Aorta (tissue), 5 donors: ENCODE measurements at regions not wholly inside any gene's neighbourhood (a gene's known extent, or its start where the extent isn't known, plus 50 kb on each side); places are given as distances from the start of the nearest gene placed in this dataset.
"Not testable (repeated sequence)": the region's sequence is repeated elsewhere in the genome, so short reads cannot be mapped to it uniquely, and the experiment has no call there.

ENCODE experiments used
- ATAC-seq: fragments of 200-7000 bp; cut with Tn5 transposase; one replicate; pipeline ENCODE4 v1.9.1; 2022; ENCODE audit warnings: moderate library complexity; ENCODE audit not compliant: low FRiP score
- DNase-seq, 2 donors: peaks; one replicate each; pipeline ENCODE4 v3.0.0-alpha.2; 2020
- H3K27ac ChIP-seq, 2 donors: one replicate each; pipeline ENCODE4 v1.5.1; 2013; ENCODE audit warnings: low read length in 2 of 2, mild to moderate bottlenecking in 2 of 2, moderate library complexity in 2 of 2, control low read depth in 1 of 2, inconsistent platforms in 1 of 2, low read depth in 1 of 2
- H3K27me3 ChIP-seq, 2 donors: one replicate each; pipeline ENCODE4 v1.6.1; 2013; ENCODE audit warnings: control low read depth in 1 of 2, low read length in 1 of 2, mild to moderate bottlenecking in 1 of 2, moderate library complexity in 1 of 2; ENCODE audit not compliant: insufficient read depth in 2 of 2, control insufficient read depth in 1 of 2
- H3K36me3 ChIP-seq, 2 donors: one replicate each; pipeline ENCODE4 v1.6.1; 2013; ENCODE audit warnings: control low read depth in 1 of 2, low read length in 1 of 2, mild to moderate bottlenecking in 1 of 2; ENCODE audit not compliant: insufficient read depth in 2 of 2, control insufficient read depth in 1 of 2
- H3K4me1 ChIP-seq, 2 donors: one replicate each; pipeline ENCODE4 v1.6.1; 2013; ENCODE audit warnings: low read length in 2 of 2, control low read depth in 1 of 2, mild to moderate bottlenecking in 1 of 2, moderate library complexity in 1 of 2; ENCODE audit not compliant: insufficient read depth in 2 of 2, control insufficient read depth in 1 of 2
- H3K4me3 ChIP-seq, 2 donors: one replicate each; pipeline ENCODE4 v1.5.1; 2013; ENCODE audit warnings: low read length in 2 of 2, control low read depth in 1 of 2, mild to moderate bottlenecking in 1 of 2
- H3K9me3 ChIP-seq: one replicate; pipeline ENCODE4 v1.6.1; 2013; ENCODE audit warnings: mild to moderate bottlenecking, low read length; ENCODE audit not compliant: control insufficient read depth
- WGBS, 2 donors: extraction: QIAGEN DNeasy Blood & Tissue Kit; methylation state at CpG; one replicate each; pipeline ENCODE4 v1.1.7; 2013; 5-methylcytosine and 5-hydroxymethylcytosine counted together
- intact Hi-C, 2 donors: fragments of 100-400 bp; cut with DNase I; formaldehyde crosslinking; loops; one replicate each; pipeline versions ENCODE4 v1.14.2 to v1.15.0; 2022
- donor health status: healthy with polysubstance abuse.
- donor health status: Bipolar disorder and iron deficiency.
- donor health status: DM: no; HTN: no; CAD: no.
- donor health status: DM: no; HTN: no; CAD: no.
- donor health status: DM: yes; HTN: yes; CAD: no.

- H3K9me3 ChIP-seq, H3K4me1 ChIP-seq, intact Hi-C loops, H3K4me3 ChIP-seq, H3K27ac ChIP-seq, ATAC-seq, DNase-seq, H3K36me3 ChIP-seq, H3K27me3 ChIP-seq: not testable (repeated sequence)
- 88 to 93% methylated on average over 9 to 22 of the region's 27 CpGs for WGBS, 2 donors
Measured at GRCh38 chr11:86732286-86732685, 59.9 kb upstream of the ME3 start.

- H3K36me3 ChIP-seq, H3K27ac ChIP-seq, H3K27me3 ChIP-seq, H3K9me3 ChIP-seq, H3K4me3 ChIP-seq, intact Hi-C loops, H3K4me1 ChIP-seq, ATAC-seq, DNase-seq: not testable (repeated sequence)
- WGBS, 2 donors, result 91 to 100% methylated on average over 1 of the region's 1 CpG
Measured at GRCh38 chr11:86729576-86729975, 57.2 kb upstream of the ME3 start.

- Histone ChIP-seq H3K4me3 (no peak overlapping the region), H3K27ac (no peak overlapping the region), H3K9me3 (no peaks in the 10 kb centered on the region), H3K27me3 (no peaks in the 10 kb centered on the region), H3K36me3 (no peaks in the 10 kb centered on the region), H3K4me1 (no peaks in the 10 kb centered on the region)
- intact Hi-C loops, result no loop called here
- DNase-seq (no peak), ATAC-seq (no peak)
Measured at GRCh38 chr11:86728562-86728961, 56.1 kb upstream of the ME3 start.

- no peaks in the 10 kb centered on the region for H3K27me3 ChIP-seq
- no peaks in the 10 kb centered on the region for H3K36me3 ChIP-seq
- H3K4me3 ChIP-seq, result no peak overlapping the region
- no peak overlapping the region for H3K27ac ChIP-seq
- no peaks in the 10 kb centered on the region for H3K9me3 ChIP-seq
- DNase-seq (peak in 1 of 2 donors; percentile 50), ATAC-seq (no peak)
- intact Hi-C loops, result no loop called here
- H3K4me1 ChIP-seq, result no peaks in the 10 kb centered on the region
- 71 to 86% methylated on average over 5 of the region's 5 CpGs for WGBS, 2 donors
Measured at GRCh38 chr11:86726770-86727504, 54.5 kb upstream of the ME3 start.

GRCh38 chr11:86726118-86726753 lies 53.8 kb upstream of the ME3 start:
- Histone ChIP-seq H3K4me3 (no peak overlapping the region), H3K27ac (no peak overlapping the region), H3K4me1 (no peaks in the 10 kb centered on the region), H3K27me3 (no peaks in the 10 kb centered on the region), H3K9me3 (no peaks in the 10 kb centered on the region), H3K36me3 (no peaks in the 10 kb centered on the region)
- intact Hi-C loops, result no loop called here
- ATAC-seq, result no peak
- 96% methylated on average over 2 of the region's 2 CpGs for WGBS, 2 donors
- no peak for DNase-seq

- Histone ChIP-seq H3K27ac (no peak overlapping the region), H3K9me3 (no peaks in the 10 kb centered on the region), H3K4me3 (no peak overlapping the region), H3K4me1 (no peaks in the 10 kb centered on the region), H3K27me3 (no peaks in the 10 kb centered on the region), H3K36me3 (no peaks in the 10 kb centered on the region)
- ATAC-seq (no peak), DNase-seq (no peak)
- intact Hi-C loops, result no loop called here
Measured at GRCh38 chr11:86724137-86724536, 51.7 kb upstream of the ME3 start.

GRCh38 chr11:86723281-86723680 lies 50.9 kb upstream of the ME3 start:
- DNase-seq (no peak), ATAC-seq (no peak)
- H3K9me3 ChIP-seq, result no peaks in the 10 kb centered on the region
- no peaks in the 10 kb centered on the region for H3K27me3 ChIP-seq
- no peak overlapping the region for H3K4me3 ChIP-seq
- no peaks in the 10 kb centered on the region for H3K4me1 ChIP-seq
- no peaks in the 10 kb centered on the region for H3K36me3 ChIP-seq
- intact Hi-C loops, result no loop called here
- H3K27ac ChIP-seq, result no peak overlapping the region
- WGBS, 2 donors, result 87 to 91% methylated on average over 1 of the region's 1 CpG

- Histone ChIP-seq H3K4me3 (no peak overlapping the region), H3K36me3 (no peaks in the 10 kb centered on the region), H3K4me1 (no peaks in the 10 kb centered on the region), H3K27ac (no peak overlapping the region), H3K9me3 (no peaks in the 10 kb centered on the region), H3K27me3 (no peaks in the 10 kb centered on the region)
- intact Hi-C loops, result no loop called here
- DNase-seq (no peak), ATAC-seq (no peak)
Measured at GRCh38 chr11:86722748-86723147, 50.3 kb upstream of the ME3 start.
